OCI-LY7 (cell line): ENCODE measurements at regions not wholly inside any gene's neighbourhood (a gene's known extent, or its start where the extent isn't known, plus 50 kb on each side); places are given as distances from the start of the nearest gene placed in this dataset.
"Not testable (repeated sequence)": the region's sequence is repeated elsewhere in the genome, so short reads cannot be mapped to it uniquely, and the experiment has no call there.

Source experiments
- CTCF ChIP-seq: fragments of 200-600 bp; sonication (generic); conservative IDR thresholded peaks from 2 replicates; pipeline ENCODE4 v1.5.1; 2014; ENCODE audit warnings: mild to moderate bottlenecking, antibody characterized with exemption, low read length, moderate library complexity, mixed read lengths
- EZH2phosphoT487 ChIP-seq: fragments of 200-600 bp; sonication (generic); IDR thresholded peaks from 2 replicates; pipeline ENCODE4 v1.6.1; 2018; ENCODE audit warnings: low read depth, borderline replicate concordance, mild to moderate bottlenecking, mixed run types, antibody characterized with exemption, low read length, moderate library complexity, mixed read lengths

- TF ChIP-seq CTCF, EZH2phosphoT487: not testable (repeated sequence)
These were observed 777.9 kb downstream of the CDH11 start for GRCh38 chr16:64343820-64344443.
